HuH-7.5 (cell line): ENCODE measurements at regions not wholly inside any gene's neighbourhood (a gene's known extent, or its start where the extent isn't known, plus 50 kb on each side); places are given as distances from the start of the nearest gene placed in this dataset.
"Not testable (repeated sequence)": the region's sequence is repeated elsewhere in the genome, so short reads cannot be mapped to it uniquely, and the experiment has no call there.

ENCODE experiments used
- DNase-seq: peaks from one replicate; pipeline ENCODE4 v3.0.0; 2011; ENCODE audit warnings: low spot score

DNA sequence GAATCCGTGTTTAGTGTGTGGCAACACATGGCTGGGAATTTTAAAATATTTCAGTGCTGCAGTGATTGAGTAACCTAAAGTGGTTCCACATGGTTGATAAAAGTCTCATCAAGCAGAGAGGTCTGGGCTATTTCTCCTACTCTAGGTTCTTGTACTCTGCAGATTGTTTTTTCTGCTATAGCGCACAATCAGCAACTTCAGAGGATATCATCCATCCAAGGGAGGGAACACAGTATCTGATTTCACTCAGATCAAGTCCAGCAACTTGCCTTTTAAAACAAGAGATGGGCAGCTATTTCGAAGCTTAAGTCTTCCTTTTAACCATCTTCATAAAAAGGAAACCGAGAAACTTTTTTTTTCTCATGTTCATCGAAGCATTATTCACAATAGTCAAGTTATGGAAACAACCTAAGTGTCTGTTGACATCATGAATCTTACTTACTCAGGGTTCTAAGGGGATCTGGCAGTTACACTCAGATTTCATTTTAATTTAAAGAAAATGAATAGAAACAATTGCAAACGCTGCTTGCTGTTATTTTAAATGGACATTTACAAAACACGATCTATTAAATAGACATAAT, 172.7 kb upstream of the TRIB2 start:
- DNase-seq = no peak

DNA sequence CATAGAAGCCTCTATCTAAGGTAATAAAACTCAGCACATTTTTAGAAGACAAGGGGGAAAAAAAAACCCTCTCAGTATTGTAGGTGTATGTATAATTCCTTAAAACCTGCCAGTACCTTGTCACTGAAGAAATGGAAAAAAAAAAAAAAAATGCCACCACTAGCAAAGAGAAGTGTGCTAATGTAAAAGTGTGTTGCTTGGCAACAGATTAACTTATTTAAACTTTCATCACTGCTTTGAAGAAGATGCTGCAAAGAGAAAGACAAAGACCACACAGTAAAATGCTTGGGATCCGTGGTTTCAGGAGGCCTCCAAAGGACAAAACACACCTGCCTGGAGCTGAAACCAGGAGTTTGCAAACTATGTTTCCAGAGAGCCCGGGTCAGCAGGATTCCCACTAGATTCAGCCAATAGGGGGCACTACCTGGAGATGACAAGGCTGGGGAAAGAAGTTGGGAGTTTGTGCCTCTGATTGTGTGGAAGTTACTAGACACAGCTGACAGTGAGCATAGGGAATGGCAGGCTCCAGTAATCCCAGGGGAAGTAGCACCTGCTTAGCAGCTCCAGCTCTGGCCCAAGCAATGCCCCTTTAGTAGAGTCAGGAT, 169.1 kb upstream of the TRIB2 start:
- DNase-seq = no peak

- no peak for DNase-seq
Observed at GRCh38 chr2:12548906-12549305, 167.8 kb upstream of the TRIB2 start.

DNA sequence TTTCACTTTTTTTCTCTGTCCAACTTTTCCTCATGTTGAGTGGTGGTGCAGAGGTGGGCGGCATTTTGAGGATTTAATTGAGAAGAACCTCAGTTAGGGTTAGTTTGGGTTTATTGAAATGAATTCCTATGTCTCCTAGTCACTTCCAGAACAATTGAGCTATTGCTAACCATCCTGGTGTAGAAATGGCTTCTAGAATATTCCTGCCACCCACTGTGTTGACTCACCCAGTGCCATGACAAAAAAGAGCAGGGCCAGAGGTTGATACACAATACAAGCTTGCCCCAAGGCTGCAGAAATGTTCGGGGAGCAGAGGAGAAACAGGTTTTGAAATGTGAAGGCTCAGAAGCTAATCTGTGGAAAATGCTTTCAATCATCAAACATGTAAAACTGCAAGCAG, 167.1 kb upstream of the TRIB2 start:
- DNase-seq = no peak

DNA sequence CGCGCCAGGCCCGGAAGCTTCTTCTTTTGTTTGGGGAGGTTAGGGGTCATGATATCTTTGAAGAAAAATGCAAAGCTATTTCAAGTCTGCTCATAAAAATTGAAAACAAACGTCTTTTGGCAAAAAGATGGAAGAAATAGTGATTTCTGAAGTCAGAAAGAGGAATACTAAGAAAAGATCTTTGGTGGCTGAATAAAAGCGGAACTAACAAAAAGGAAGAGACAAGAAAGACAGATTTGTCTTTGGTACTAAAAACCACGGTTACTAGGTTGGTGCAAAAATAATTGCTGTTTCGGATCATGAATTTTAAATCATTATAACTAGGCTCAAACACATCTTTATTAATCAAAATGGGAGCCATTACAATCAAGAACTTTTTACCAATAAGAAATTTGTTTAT, 164.6 kb upstream of the TRIB2 start:
- DNase-seq = no peak

DNA sequence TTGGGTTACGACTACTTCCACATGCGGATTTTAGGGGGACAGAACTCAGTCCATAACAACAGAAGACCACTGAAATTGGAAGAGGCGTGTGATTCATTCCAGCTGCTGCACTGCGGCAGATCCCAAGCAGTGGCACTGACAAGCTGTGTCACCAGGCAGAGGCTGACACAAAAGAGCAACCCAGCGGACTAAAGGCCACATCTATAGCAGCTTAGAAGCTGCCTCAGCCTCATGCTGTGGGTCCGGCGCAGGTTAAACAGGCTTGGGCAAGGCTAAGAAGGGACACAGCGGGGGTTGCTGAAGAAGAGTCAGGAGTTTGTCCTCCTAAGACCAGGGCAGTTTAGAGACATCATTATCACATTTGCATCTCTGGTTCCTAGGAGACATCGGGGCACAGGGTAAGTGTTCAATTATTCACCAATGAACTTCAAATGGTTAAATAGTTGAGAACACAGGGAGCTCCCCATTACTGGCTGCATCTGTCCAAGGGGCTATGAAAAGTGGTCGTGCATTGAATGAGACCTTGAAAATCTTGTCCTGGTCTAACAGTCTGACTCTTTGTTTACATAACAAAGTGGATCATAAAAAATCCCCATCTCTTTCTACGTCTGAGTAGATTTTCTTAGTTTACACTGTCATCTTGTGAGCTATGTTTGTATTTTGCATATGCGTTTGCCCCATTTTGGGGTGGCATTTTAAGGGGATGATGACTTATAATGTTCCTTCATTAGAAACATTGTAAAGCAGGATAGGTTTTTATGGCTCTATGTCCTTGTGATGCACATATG, 162.3 kb upstream of the TRIB2 start:
- DNase-seq = no peak

DNA sequence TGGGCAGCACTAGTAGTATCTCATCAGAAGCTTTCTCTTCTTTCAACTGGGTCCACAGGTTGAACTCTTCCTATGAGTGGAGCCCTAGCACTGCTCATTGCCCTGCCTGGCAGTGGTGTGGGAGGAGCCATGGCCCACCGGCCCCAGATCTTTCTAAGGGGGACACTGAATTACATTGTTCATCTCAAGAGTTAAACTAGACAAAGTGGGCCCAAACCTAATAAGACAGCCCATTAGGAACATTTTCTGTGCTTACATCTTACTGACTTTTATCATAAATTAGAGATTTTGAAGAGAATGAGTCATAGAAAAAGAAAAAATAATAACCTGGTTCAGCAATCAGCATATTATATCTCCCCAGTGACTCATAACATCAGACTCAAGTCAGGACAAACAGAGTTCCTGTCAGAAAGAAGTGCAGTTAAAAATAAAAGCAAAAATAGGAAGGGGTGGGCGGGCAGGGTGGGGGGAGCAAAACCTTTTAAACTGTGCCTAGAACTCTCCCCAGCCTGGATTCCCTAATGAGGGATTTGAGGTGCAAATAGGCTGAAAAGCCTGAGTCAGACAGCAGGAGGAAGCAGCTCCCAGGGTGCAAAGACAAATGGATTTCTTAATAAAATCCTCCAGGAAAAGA, 161.6 kb upstream of the TRIB2 start:
- DNase-seq = no peak

DNA sequence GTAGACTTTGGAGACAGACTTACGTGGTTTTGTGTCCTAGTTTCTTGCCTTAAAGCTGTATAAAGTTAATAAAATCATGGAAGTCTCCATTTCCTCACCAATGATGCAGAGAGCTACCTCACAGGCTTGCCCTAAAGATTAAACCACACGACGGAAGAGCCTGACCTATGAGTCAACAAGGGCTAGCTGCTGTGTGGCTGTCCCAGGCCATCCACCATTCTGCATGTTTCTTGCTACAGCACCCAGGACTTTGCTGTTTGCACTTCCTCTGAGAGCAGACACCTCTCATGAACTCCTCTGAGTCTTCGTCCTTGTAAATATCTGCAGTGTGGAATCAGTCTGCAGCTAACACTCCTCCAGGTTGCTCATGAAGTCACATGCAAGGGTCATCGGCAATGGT, 160.0 kb upstream of the TRIB2 start:
- no peak for DNase-seq

GRCh38 chr2:12557688-12558087, 159.0 kb upstream of the TRIB2 start:
- no peak for DNase-seq

DNA sequence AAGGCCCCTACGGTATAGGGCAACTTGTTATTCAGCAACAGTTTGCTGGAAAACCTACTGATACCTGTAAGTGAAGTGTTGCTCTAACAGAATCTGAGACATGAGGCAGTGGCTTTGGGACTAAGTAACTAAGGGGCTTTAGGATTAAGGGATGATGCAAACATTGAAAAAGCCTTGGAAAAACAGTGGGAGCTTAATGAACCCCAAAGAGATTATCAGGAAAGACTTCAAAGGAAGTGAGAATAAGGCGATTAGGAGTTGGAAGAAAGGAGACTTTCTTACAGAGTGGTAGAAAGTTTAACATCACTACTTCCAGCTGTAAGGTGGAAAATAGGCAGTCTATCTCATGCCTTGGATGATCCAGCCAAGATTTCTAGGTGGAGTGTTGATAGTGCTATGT, 158.2 kb upstream of the TRIB2 start:
- DNase-seq = no peak

- DNase-seq = no peak
Observed at GRCh38 chr2:12560618-12561017, 156.1 kb upstream of the TRIB2 start.

- no peak for DNase-seq
Observed at GRCh38 chr2:12567411-12567810, 149.3 kb upstream of the TRIB2 start.

GRCh38 chr2:12569510-12569909, 147.2 kb upstream of the TRIB2 start:
- DNase-seq = not testable (repeated sequence)

GRCh38 chr2:12569929-12570328, 146.8 kb upstream of the TRIB2 start:
- DNase-seq = not testable (repeated sequence)

- no peak for DNase-seq
Observed at GRCh38 chr2:12577091-12577490, 139.6 kb upstream of the TRIB2 start.

DNA sequence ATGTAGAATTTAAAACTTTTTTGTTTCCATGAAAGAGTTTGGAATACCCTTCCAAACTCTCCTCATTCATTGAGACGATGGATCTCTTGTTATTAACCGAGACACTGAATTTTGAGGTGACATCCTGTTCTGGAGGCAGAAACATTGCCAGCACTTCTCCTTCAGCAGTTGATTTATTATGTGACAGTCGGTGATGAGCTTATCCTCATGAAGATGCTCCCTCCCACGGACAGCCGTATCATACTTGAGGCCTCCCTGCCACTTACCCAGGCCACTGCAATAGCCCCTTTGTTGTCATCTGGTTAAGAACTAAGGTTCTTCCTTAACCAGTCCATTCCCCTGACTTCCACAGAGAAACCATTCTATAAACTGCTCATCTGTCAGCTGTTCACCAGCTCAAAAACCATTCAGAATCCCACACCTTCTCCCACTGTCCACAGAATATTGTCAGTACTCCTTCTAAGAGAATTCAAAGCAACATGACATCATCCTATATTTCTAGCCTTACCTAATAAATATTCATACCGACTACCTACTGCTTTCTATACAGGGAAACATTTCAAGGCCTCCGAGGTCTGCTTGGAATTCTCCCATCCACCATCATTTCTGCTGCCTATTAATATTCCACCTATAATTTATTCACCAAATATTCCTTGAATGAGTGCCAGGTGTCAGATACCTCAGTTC, 139.0 kb upstream of the TRIB2 start:
- DNase-seq = no peak

DNA sequence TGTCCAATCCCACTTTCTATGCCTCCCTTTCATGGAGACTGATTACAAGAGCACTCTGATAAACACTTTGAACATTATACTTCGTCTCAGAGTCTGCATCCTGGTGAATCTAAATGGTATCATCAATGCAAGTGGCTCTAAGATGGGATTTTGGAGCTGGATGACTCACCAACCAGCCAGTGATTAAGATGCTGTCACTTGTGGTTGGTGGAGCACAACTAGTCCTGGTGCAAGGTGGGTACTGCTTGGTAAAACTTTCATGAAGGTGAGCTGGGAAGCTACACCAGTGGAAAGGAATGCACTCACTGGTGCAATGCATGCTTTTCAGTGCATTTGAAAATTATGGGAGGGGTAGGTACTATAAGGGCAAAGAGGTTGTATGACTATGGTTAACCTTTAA, 137.7 kb upstream of the TRIB2 start:
- no peak for DNase-seq

- DNase-seq = no peak
Observed at GRCh38 chr2:12584338-12584737, 132.4 kb upstream of the TRIB2 start.

GRCh38 chr2:12585784-12586183, 131.0 kb upstream of the TRIB2 start:
- no peak for DNase-seq

GRCh38 chr2:12587228-12587627, 129.5 kb upstream of the TRIB2 start:
- no peak for DNase-seq

- no peak for DNase-seq
Observed at GRCh38 chr2:12587729-12588522, 128.8 kb upstream of the TRIB2 start.

- no peak for DNase-seq
Observed at GRCh38 chr2:12588986-12589385, 127.8 kb upstream of the TRIB2 start.
